CD1c-positive myeloid dendritic cell (primary cell): ENCODE measurements at regions not wholly inside any gene's neighbourhood (a gene's known extent, or its start where the extent isn't known, plus 50 kb on each side); places are given as distances from the start of the nearest gene placed in this dataset.

ENCODE experiments used
- DNase-seq: peaks from one replicate; pipeline ENCODE4 v3.0.0-alpha.2; 2016; ENCODE audit errors: extremely low spot score

DNA sequence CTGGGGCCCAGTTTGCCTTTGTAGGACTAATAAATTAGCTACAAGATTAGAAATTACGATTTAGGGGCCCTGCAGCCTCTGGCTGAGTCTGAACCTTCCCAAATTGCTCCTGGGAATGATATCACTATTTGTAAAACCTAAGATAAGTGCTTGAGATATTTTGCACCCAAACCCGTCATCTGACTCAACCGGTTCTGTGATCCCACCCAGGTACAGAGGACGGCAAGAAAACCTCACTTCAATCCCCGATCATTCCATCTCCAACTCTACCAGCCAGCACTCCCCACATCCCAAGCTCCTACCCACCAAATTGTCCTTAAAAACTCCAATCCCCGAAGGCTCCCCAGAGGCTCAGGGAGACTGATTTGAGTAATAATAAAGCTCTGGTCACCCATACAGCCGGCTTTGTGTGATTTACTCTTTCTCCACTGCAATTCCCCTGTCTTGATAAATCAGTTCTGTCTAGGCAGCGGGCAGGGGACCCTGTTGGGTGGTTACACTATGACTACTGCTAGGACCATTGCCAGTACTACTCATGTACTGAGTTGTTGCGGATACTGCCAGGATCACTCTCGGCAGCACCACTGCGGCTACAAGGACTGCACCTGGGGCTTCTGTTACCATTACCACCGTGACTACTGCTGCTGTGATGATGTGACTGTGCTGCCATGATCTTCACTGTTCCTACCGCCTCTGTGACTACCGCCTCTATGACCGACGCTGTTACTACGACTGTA is 73.1 kb downstream of the IRF8 start:
- DNase-seq = no peak

DNA sequence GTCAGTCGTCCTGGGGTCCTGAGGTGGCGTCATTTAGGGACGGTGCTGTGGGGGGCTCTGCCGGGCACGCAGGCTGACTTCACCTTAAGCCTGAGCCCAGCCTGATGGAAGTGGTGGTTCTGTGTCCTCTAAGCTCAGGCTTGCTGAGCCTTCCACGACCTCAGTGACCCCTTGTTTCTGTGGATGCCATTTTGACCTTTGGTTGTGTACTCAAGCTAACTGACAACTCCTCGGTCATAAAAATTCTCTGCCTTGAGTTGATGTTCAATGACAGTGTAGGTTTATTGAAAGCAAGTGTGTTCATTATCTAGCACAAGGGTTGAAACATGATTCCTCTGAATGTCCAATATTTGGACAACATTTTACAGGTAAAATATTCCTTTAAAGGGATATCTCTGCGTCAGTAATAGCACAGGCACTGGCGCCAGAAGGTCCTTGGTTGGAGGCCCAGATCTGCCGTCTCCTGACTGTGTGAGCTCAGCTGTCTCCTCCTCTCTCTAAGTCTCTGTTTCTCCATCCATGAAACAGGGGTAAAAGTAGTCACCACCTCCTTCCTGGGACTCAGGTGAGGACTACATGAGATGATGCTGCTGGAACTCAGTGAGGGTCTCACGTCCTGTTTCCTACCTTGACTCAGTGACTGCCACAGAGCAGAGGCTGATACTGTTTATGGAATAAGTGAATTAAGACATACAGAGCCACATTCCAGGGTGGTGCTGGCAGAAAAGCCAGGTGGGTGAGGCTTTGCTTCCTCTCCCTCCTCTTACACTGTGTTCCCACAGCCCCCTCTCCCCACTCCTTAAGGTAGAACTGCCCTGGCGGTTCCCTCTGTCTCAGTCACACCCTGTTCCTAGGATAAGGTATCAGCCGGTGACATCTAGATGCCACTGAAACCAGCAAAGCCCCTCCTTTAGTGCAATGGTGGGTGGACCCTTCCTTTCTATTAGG is 75.7 kb downstream of the IRF8 start:
- DNase-seq = no peak

DNA sequence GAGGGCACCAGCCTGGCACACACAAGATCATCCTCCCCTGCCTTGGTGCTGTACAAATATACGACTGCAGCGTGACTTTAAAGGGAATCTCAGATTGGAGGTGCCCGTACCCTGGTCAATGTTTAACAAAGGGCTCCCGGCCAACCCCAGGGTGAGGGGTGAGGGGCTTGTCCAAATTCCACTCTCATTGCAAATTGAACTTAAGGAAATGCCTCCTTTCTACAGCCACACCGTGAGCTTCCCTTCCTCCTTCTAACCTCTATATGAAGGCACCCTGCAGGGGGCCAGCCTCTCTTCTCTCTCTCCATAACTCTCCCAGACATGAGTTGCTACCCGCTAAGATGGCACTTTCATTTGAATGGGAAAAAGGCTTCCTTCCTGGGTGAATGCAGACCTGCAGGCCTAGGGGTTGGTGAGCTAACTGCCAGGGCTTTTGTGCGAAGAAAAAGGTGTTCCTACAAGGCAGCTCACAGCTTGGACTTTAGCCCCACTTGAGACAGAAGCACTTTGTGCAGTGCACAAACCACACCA is 76.6 kb downstream of the IRF8 start:
- no peak for DNase-seq

DNA sequence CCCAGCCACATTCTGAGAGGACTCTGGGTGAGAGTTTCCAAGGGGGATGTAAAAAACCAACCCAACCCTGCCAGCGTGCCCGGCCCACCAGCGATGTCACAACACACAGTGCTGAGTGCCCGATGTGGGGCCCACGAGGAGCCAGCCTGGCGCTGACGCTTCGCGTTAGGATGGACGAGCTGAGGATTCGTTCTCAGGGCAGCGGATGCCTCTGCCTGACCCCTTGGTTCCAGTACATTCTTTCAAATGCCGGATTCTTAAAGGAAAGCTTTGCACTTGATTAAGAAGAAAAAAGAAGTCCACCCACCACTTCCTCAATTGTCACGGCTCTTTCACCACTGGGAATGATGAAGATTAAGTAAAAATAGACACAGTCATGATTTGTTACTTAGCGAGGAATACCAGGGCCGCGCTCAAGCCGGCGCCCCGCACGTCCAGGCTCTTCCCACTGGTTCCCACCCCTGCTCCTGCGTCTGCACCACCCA is 79.4 kb downstream of the IRF8 start:
- peak; percentile 91 for DNase-seq

DNA sequence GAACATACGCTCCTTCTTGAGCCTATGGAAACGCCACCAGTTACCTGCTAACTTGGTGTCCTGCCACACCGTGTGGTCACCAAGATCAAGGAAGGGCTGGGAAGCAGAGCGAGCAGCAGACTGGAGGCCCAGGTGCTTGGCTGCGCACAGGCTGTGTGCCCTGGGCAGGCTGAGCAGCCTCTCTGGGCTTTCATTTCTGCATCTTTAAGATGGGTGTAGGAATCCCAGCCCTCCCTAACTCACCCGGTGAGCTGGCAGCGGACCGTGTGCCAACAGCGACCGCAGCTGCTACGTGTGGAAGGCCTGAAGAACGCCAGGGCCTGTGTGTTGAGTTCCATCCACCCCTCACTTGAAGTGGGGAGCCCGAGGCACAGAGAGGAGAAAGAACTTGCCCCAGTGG is 80.0 kb downstream of the IRF8 start:
- DNase-seq = no peak

DNA sequence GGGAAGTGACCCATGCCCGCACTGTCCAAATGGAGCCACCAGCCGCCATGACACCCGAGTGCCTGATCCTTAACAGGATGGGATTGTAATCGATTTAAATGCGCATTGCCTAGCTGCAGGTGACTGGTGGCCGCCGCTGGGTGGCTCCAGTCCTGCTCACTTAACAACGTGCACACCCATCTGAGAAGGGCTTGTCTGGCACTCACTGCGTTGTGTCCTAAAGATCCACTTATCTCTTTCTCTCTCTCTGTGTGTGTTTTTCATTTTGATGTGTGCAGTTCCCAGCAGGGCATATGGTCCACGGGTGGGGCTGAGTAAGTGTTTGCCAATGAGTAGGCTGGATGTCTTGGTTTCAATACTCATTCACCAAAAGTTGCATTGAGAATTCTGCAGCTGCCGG is 80.6 kb downstream of the IRF8 start:
- no peak for DNase-seq

DNA sequence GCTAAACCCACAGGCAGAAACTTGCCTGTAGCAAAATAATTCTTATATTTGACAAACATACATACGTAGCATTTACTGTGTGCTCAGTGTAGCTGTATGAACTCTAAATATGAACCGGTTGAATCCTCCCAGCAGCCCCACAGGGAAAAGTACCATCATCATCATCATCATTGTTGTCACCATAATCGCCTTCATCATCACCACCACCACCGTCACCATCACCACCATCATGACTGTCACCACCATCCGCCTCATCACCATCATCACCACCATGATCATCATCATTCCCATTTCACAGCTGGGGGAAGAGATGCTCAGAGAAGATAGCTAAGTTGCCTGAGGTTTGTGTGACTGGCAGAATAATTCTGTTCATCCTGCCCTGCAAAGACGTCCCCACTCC is 81.7 kb downstream of the IRF8 start:
- DNase-seq = no peak

DNA sequence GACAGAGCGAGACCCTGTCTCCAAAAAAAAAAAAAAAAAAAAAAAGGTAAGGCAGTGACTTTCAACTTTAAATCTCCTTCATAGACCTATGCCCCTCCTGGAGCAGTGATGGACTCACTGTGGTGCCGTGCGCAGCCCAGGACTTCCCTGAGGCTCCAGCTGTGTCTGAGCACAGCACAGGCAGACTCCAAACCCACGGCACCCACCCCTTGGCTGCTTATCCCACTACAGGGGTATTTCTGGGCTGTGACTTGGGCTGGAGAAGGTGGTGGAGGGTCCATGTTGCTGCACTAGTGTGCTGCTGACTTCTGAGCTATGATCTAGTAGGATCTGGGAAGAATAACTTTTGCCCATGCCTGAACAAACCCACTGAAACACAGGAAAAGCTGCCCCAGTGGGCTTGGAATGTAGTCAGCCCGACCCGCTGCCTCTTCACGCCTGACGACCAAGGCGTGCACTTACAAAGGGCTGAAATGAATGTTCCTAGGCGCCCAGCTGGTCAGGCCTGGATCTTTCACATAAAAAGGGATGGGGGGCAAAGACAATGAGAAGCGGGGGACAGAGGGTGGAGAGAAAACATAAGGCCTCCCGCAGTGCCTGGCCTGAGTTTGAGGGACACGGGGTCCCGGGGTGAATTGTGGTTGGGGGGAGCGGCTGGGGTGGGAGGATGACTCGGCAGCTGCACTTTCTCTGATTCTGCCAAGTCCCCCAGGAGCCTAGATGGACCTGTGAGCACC is 83.0 kb downstream of the IRF8 start:
- no peak for DNase-seq

DNA sequence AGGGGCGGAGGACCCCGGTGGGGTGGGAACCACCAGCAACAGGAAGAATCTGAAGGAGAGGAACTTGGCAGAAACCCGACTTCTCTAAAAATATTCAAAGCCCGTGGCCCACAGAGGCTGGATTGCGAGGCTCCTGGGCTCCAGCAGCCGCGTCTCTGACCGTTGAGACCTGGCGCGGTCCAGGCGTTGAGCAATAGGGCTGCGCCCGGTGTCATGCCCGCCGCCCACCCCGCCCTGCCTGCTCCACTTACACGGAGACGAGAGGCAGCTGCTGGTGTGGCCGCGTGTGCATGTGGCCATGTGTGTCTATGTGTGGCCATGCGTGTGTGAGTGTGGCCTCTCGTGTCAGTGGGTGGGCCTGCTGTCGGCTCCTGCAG is 83.6 kb downstream of the IRF8 start:
- DNase-seq = peak; percentile 93

DNA sequence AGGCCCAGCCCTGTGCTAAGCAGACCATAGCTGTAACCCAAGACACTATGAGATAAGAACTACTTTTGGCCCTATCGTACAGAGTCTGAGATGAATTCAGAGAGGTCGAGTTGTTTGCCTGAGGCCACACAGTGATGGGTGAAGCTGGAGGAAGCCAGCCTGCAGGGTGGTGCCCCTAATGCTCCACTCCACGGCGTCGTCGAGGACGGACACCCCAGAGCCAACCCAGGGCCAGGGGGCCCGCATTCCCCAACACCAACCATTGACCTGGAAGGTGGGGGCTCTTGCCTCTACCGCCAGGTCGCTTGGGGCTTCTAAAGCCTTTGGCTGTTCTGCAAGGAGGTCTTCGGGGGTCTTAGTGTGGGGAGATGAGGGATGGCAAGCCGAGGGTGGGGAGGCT is 84.1 kb downstream of the IRF8 start:
- DNase-seq = no peak

DNA sequence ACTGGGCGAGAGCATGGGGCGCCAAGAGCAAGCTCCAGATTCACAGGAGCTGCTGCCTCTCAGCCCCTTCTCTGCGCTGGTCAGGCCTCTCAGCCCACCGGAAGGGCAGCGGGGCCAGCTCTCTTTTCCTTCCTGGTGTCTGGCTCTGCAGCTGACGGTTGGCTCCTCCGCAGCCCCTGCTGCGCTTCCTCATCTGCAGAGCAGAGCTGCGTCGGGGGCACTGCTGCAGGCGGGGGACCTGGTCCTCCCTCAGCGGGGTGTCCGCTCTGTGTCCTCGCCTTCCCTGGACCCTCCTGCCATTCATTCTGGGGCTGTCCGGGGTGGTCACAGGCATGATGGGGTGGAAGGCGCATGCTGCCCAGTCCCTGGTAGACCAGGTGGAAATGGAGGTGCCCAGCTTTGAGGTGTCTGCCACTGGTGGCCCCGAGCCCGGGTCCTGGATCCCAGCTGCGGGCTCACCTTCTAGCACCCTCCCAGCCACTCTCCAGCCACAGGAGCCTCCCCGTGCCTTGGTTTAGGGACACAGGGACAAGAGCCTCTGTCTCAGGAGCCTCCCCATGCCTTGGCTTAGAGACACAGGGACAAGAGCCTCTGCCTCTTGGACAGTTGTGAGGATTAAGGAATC is 84.8 kb downstream of the IRF8 start:
- DNase-seq = peak; percentile 61

DNA sequence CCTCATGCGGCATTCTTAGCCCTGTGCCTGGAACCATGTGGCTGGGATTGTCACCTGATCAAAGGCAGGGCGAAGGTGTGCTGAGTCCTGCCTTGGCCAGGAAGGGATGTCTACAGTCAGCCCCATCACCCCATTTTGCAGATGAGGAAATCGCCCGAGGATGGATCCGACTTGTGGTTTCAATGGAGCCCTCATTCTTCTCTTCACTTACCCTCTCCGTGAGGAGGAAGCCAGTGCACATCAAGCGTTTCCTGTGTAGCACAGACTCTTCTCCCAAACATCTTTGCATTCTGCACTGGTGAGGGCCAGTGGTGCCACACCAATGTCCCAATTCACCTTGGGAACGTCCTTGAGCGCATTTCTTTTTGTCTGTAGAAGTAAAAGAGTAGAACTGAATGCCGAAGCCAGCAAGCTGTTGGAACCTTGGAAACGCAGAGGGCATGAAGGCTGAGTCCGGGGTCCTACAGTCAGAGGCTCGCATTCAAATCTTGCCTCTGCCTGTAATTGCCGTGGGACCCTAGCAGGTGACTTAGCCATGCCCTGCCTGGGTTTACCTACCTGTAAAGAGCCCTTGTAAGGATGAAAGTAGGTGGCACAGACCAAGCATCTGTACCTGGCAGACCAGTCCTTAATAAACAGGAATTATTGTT is 85.4 kb downstream of the IRF8 start:
- peak; percentile 38 for DNase-seq

DNA sequence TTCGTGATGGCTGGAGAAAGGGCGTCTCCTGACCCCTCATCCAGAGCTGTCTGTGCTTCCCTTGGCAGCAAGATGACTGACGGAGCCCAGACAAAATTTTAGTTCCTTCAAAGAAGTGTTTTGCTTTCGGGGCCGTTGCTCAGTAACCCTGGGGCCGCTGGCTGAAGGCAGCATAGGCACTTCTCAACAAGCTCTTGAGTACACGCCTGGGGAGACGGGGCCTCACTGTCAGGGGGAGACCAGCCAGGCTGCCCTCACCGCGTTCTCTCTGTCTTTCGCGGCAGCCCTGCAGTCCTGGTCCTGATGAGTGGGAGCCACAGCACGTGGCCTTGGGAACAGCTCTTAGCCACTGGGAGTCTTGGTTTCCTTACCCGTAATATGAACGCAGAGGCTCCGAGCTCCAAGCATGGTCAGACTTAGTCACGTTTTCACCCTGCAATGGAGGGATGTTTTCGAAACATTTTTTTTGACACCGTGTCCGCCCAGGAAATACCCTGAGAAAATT is 86.0 kb downstream of the IRF8 start:
- DNase-seq = peak; percentile 88

DNA sequence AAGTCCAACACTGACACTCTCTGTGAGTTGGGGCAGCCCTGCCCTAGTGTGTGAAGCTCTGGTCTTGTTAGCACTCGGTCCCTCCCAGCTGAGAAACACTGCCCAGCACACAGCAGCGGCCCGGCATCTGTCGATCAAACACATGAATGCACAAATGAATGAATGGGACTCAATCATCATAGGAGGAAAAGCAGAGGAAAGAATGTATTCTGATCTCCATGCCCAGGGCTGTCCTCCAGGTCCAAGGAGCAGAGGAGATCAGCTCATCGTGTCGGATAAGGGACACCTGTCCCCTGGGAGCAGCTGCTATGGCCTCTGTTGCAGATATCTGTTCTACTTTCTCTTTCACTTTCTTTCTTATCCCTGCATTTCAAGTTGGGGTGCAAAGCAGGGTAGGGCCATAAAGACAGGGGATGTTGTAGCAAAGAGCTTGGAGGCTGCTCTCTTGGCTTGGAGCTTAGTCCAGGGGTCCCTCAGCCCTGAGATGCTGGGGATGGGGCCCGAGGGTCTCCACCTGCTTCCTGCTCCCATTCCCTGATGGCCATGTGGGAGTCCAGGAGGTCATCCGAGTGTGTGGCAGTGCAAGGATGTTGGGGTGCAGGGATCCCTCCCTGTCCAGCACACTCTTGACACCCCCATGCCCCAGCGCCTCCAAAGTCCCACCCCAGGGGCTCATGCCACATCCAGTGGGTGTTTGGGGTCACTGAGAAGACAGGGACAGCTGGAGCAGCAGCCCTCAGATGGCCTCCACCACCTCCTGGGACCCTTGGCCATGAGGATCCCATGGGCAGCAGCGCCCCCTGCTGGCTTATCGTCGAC is 88.2 kb downstream of the IRF8 start:
- DNase-seq = no peak

DNA sequence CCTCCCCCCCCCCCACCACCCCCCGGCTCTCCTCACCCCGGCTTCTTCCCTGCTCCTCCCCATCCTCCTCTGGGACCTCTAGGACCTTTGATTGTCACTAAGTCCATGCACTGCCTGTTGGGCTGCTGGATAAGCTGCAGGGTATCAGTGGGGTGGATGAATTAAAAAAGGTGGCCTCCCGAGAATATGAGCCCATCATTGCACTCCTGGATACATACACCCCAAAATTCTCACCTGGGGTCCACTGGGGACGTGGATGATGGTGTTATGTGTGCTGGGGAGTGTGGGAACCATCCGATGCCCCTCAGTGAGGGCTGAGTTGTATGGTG is 88.8 kb downstream of the IRF8 start:
- no peak for DNase-seq

DNA sequence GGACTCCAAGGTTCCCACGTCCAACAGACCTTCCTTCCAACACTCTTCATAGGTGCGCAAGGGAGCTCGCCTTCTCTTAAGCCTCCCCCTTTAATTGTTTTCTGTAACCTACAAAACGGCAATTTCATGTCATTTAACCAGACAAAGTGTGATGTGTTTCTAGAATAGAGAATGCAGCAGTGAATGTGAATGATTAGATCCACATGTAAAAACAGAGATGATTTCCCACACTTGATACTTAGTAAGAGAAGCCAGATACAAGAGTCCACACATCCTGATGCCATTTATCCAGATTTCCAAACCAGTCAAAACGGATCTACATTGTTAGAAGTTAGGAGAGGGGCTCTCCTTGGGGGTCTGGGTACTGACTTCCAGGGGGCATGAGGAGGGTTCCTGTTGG is 89.3 kb downstream of the IRF8 start:
- DNase-seq = no peak

DNA sequence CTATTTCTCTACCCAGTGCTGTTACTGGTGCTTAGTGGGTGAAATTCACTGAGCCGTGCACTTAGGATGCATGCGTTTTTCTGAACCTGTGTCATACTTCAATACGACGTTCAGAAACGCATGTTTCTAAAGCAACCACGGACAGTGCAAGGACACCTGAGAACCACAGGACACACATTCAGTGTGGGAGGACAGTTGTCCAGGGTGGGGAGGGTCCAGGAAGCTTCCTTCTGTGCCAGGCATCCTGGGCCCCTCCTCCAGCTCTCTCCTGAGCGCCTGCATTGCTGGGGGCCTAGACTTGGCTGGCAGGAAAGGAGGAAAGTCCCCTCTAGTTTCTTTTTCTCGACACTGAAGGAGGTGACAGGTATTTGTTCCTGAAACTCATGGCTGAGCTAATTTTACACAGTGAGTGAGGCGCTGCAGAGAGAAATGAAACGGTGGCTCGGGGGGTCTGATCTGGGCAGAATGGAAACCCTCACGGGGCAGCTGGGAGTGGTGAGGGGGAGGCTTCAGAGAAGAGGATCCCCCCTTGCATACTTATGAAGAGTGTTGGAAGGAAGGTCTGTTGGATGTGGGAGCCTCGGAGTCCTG is 89.9 kb downstream of the IRF8 start:
- no peak for DNase-seq

DNA sequence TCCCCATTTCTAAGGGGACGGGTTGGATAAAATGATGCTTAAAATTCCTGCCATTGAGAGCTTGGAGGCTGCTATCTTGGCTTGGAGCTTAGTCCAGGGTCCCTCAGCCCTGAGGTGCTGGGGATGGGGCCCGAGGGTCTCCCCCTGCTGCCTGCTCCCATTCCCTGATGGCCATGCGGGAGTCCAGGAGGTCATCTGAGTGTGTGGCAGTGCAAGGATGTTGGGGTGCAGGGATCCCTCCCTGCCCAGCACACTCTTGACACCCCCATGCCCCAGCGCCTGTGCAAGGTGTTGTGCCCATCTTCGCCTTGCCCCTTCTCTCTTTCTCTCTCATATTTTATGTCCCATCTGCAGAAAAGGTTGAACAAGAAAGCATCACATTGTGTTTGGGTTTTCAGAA is 90.4 kb downstream of the IRF8 start:
- no peak for DNase-seq

DNA sequence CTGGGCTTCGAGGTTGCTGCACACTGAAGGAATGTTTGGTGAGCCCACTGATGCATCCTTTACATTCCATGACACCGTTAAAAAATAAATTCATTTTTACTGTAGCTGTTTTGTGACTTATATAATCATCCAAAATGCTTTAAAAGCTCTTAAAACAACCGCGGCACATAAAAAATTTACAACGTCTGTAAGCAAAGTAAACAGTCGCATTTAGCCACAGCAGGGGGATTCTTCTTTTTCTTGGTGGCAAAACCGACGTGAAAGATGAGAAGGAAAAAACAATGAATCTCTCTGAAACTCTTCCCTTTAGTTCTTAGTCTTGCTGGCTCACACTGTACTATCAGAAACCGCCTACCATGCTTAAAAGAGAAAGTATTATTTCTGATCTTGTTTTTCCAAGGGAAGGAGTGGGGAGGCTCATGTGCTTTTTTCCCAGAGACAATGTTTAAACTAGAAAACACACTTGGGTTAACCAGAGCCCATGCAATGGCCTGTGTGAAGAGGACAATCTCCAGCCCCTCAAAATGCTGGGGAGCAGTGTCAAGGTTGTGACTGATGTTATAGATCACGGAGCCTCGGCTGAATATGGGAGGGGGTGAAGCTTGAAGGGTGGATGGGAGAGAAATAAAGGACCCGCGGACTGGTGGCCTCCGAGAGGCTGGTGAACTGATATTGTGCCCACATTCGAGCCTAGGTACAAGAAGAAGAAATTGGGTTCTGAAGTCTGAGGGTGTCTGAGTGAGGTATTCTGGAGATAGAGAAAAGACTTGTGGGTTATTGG is 91.1 kb downstream of the IRF8 start:
- DNase-seq = no peak
